Stomach (tissue), 4 donors: ENCODE measurements at regions not wholly inside any gene's neighbourhood (a gene's known extent, or its start where the extent isn't known, plus 50 kb on each side); places are given as distances from the start of the nearest gene placed in this dataset.

Experiments used
- EP300 ChIP-seq: sonication (generic); formaldehyde crosslinking; IDR thresholded peaks from one replicate; pipeline ENCODE4 v1.6.1; 2017; ENCODE audit warnings: antibody characterized with exemption
- POLR2AphosphoS5 ChIP-seq, 3 donors: sonication (generic); formaldehyde crosslinking; IDR thresholded peaks; one replicate each; pipeline ENCODE4 v1.6.1; 2016; ENCODE audit warnings: antibody characterized with exemption in 3 of 3

DNA sequence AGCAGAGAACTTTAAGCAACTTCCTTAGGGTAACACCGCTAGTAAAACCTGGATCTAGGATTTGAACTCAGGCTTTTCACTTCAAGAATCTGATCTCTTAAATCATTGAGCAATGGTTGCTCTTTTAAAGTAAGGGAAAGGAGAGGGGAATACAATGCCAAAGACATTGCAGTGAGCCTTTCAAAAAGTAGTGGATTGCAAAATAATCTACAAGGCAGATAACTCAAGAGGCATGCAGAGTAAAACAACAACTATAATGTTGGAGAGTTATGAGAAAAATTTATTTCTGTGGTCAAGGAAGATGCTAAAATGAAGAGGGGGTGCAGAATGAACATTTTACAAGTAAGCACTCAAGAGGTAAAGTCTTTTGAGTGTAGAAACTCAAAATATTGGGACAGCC lies 432.6 kb downstream of the C12orf50 start:
- TF ChIP-seq EP300 (no peak), POLR2AphosphoS5 (IDR thresholded peaks at IDR 0.05) (no peak)
